ENCODE measurements at regions not wholly inside any gene's neighbourhood (a gene's known extent, or its start where the extent isn't known, plus 50 kb on each side); places are given as distances from the start of the nearest gene placed in this dataset.

- peak; percentile 3 to 60 (median 60) for DNase-seq
These were observed 597.3 kb downstream of the PRELID2 start for GRCh38 chr5:145237843-145238242.

- DNase-seq: no peak
These were observed 598.2 kb downstream of the PRELID2 start for GRCh38 chr5:145236983-145237382.

- DNase-seq: no peak
These were observed 599.0 kb downstream of the PRELID2 start for GRCh38 chr5:145236127-145236526.

- DNase-seq: peak in 1 of 3 experiments; percentile 35
These were observed 601.7 kb downstream of the PRELID2 start for GRCh38 chr5:145233461-145233860.

DNA sequence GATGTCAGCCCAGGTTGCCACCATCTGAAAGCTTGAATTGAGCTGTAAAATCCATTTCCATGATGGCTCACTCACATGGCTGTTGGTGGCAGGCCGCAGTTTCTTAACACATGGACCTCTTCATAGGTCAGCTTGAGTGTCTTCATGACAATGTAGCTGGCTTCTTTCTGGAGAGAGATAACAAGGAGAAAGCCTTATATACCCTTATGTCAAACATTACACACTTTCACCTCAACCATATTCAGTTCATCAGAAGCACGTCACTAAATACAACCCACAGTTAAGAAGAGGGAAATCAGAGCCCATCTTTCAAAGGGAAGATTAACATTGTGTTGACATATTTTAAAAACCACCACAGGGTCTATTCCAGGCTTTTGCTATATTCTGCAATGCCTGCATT is 604.4 kb downstream of the PRELID2 start:
- peak in 1 of 3 experiments; percentile 72 for DNase-seq

DNA sequence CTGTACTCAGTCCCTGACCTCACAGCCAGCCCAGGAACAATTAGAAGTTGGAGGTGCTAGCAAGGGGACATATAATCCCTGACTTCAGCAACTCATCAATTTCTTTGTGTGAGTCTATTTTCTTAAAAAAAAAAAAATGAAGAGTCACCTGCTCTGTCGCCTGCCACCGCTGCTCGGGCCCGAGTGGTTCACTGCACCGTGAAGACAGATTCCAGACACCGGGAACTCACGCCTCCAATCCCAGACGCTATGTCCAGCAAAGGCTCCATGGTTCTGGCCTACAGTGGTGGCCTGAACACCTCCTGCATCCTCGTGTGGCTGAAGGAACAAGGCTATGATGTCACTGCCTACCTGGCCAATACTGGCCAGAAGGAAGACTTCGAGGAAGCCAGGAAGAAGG is 606.6 kb downstream of the PRELID2 start:
- no peak for DNase-seq

DNA sequence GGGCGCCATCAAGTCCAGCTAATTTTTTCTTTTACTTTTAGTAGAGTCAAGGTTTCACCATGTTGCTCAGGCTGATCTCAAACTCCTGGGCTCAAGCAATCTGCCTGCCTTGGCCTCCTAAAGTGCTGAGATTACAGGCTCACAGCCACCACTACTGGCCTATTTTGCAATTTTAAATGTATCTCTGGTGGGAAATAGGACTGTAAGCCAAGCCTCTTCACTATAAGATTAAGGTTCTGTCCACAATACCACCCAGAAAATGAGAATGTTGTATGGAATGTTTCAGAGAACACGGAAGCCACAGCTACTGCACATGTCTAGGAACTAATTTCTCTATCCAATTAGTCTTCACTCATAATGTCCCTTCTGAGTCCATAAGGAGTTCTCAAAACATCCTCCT is 607.3 kb downstream of the PRELID2 start:
- DNase-seq: no peak

DNA sequence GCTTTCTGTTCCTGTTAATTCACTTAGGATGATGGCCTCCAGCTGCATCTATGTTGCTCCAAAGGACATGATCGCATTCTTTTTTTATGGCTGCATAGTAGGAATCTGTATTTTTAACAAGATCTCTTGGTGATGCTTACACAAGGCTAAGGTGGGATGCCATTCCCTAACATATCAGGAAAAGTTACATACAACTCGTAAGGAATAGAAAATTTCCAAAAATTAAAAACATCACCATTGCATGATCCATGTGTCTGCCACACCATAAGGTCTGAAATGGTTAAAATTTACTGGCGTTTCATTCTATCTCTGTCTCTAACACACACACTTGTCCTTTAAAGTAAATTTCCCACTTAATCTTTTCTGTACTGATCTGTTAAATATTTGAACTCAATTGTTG is 608.4 kb downstream of the PRELID2 start:
- DNase-seq: no peak

- no peak for DNase-seq
These were observed 609.6 kb downstream of the PRELID2 start for GRCh38 chr5:145225529-145225928.

- DNase-seq: no peak
These were observed 611.6 kb downstream of the PRELID2 start for GRCh38 chr5:145223582-145223981.

GRCh38 chr5:145222622-145223021 is 612.5 kb downstream of the PRELID2 start:
- DNase-seq: no peak

- no peak for DNase-seq
These were observed 613.7 kb downstream of the PRELID2 start for GRCh38 chr5:145221416-145221815.

DNA sequence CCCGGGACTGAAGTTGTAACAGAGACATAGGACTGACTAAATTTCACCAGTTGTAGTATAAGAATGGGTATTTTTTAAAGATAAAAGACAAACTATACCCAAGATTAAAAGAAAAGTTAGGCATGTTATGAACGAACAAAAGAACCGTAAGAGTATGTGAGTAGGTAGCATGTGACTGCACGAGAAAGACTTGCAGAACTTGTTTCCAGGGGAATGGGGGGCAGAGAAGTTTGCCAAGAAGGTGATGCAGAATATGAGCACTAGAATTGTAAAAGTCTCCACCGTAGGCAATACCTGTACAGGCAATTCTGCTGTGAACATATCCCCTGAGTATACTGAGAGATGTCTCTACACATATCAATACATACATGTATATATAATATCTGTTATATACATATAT is 614.7 kb downstream of the PRELID2 start:
- DNase-seq: no peak

DNA sequence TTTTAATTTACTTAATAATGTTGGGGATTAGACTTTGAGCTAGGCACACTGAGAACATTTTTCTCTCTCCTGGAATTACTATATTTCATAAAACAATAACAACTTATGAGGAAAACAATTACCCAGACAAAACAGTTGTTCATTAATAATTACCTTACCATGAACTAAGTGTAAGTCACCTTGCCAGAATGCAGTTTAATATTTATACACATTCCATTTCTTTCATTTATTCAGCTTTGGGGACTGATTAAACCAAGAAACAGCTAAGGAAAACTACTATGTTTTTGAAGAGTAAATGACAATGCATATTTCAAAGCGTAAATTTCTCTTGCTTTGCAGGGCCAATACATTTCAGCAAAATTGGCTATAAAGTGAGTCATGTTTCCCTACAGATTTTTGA is 616.2 kb downstream of the PRELID2 start:
- DNase-seq: no peak

- DNase-seq: no peak
These were observed 617.1 kb downstream of the PRELID2 start for GRCh38 chr5:145218019-145218418.

- no peak for DNase-seq
These were observed 625.1 kb downstream of the PRELID2 start for GRCh38 chr5:145210020-145210419.

DNA sequence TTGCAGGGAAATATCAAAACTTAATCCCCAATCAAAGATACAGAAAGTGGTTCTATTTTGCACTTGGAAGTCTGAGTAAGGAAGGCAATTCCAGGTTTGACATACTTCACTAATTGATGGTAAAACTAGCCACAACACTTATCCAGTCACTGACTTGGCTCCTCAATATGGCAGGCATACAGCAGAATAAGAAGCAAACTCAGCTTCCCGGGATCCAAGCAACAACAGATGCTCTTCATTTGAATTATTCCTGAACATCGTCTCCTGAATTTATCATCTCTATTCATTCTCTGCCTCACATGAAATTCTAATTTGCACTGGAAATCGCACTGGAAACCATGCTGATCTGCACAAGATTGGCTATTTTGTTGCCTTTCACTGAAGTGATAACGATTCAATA is 629.6 kb downstream of the PRELID2 start:
- DNase-seq: no peak

DNA sequence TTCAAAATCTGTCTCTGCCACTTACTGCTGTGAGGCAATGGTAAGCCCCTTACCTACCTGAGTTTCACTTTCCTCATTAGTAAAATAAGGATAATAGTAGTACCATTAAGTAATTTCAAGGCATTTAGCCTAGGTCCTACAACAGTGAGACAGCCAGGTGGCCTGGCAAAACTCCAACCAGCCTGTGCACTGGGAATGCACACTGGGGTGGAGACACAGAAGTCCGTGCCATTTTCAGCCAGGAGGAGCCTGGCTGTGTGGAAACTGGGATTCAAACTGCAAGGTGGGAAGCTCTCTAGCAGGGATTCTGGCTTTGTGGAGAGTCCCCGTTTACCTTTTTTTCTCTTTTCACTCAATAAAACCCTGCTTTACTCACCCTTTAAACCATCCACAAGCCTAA is 630.4 kb downstream of the PRELID2 start:
- DNase-seq: no peak

DNA sequence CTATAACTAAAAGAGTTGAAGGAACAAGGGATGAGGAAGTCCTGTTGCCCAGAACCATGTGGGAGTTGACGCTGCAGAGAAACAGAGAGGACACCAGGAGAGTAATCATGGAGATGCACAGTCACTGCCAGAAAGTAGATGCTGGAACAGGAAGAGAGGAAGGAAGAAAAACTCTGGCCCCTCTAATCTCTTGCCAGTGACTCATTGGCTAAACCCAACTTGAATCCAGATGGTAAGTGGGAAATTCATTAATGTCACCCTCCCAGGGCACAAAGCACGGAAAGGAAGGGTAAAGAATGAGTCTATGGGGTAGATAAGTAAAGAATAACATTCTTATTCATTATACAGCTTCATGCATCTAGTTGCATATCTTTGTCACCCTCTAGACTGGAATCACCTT is 631.9 kb downstream of the PRELID2 start:
- no peak for DNase-seq

DNA sequence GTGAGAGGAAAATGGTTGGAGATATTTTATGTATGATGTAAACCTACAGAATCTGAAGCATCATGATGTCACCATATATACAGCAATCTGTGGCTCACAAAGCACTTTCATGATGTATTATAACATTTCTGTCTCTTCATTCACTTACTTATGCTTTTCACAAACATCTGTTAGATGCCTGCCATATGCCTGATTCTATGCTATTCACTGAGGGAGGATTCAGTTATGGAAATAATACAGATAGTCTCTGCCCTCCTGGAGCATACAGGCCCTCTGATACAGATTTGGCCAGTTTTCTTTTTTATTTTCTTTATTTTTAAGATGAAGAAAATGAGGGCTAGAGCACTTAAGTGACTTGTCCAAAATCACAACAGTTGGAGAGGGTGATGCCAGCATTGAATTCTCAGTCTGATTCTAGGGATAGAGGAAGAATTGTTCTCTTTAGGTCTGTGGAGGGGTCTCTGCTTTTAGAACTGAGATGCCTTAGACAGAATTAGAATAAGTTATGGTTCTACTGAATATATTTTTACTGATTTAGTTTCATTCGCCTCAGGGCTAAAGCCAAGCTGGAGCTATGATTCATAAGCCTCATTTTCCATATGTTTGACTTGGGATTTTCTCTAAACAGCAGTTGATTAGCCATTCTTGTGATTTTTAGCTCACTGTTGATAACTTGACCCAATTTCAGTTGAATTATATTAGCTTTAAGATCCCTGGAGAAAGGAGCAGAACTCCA is 636.4 kb downstream of the PRELID2 start:
- DNase-seq: no peak

GRCh38 chr5:145189746-145190145 is 645.4 kb downstream of the PRELID2 start:
- no peak for DNase-seq

GRCh38 chr5:145180371-145180770 is 654.8 kb downstream of the PRELID2 start:
- DNase-seq: no peak

- no peak for DNase-seq
These were observed 656.3 kb downstream of the PRELID2 start for GRCh38 chr5:145178641-145179523.

DNA sequence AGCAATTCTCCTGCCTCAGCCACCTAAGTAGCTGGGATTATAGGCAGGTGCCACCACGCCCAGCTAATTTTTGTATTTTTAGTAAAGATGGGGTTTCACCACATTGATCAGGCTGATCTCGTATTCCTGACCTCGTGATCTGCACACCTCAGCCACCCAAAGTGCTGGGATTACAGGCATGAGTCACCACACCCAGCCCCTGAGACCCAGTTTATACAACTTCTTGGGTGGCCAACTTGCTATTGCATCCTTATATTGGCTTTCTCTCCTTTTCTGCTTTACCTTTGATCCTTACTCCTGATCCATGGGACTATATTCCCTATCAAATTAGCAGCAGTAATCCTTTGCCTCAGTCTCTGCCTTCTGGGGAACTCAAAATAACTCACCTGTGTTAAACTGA is 659.1 kb downstream of the PRELID2 start:
- no peak for DNase-seq
